GM18867 (cell line): ENCODE measurements at regions not wholly inside any gene's neighbourhood (a gene's known extent, or its start where the extent isn't known, plus 50 kb on each side); places are given as distances from the start of the nearest gene placed in this dataset.
A peak's percentile ranks its signal among the peaks of the same experiment; 100 is the strongest.
"Not testable (repeated sequence)": the region's sequence is repeated elsewhere in the genome, so short reads cannot be mapped to it uniquely, and the experiment has no call there.

ENCODE experiments used
- ATAC-seq: cut with Tn5 transposase; IDR thresholded peaks from one replicate; pipeline ENCODE4 v1.9.1; 2021; ENCODE audit warnings: mild to moderate bottlenecking, moderate library complexity; ENCODE audit not compliant: unreplicated experiment

- no peak for ATAC-seq
These were observed 461.6 kb downstream of the PREX1 start for GRCh38 chr20:48366230-48366629.

- no peak for ATAC-seq
These were observed 462.9 kb downstream of the PREX1 start for GRCh38 chr20:48364688-48365421.

GRCh38 chr20:48364055-48364454 lies 463.7 kb downstream of the PREX1 start:
- ATAC-seq = no peak

GRCh38 chr20:48360342-48360975 lies 467.3 kb downstream of the PREX1 start:
- ATAC-seq = peak; percentile 47

GRCh38 chr20:48359692-48360341 lies 468.0 kb downstream of the PREX1 start:
- ATAC-seq = peak; percentile 63

GRCh38 chr20:48359055-48359390 lies 468.8 kb downstream of the PREX1 start:
- not testable (repeated sequence) for ATAC-seq

- ATAC-seq = no peak
These were observed 469.4 kb downstream of the PREX1 start for GRCh38 chr20:48358176-48359054.

- ATAC-seq = no peak
These were observed 470.1 kb downstream of the PREX1 start for GRCh38 chr20:48357714-48358113.

GRCh38 chr20:48354903-48355302 lies 472.9 kb downstream of the PREX1 start:
- no peak for ATAC-seq

- no peak for ATAC-seq
These were observed 473.4 kb downstream of the PREX1 start for GRCh38 chr20:48354320-48354876.

- no peak for ATAC-seq
These were observed 475.2 kb downstream of the PREX1 start for GRCh38 chr20:48352628-48353027.

GRCh38 chr20:48352042-48352441 lies 475.8 kb downstream of the PREX1 start:
- ATAC-seq = no peak

GRCh38 chr20:48350313-48350988 lies 477.3 kb downstream of the PREX1 start:
- ATAC-seq = no peak

- no peak for ATAC-seq
These were observed 478.1 kb downstream of the PREX1 start for GRCh38 chr20:48349656-48350055.

- ATAC-seq = no peak
These were observed 479.8 kb downstream of the PREX1 start for GRCh38 chr20:48348022-48348421.

GRCh38 chr20:48342822-48343513 lies 484.8 kb downstream of the PREX1 start:
- no peak for ATAC-seq

- no peak for ATAC-seq
These were observed 486.9 kb downstream of the PREX1 start for GRCh38 chr20:48340883-48341281.

- ATAC-seq = peak; percentile 76
These were observed 487.6 kb downstream of the PREX1 start for GRCh38 chr20:48339986-48340882.
